ENCODE measurements at regions not wholly inside any gene's neighbourhood (a gene's known extent, or its start where the extent isn't known, plus 50 kb on each side); places are given as distances from the start of the nearest gene placed in this dataset.

DNA sequence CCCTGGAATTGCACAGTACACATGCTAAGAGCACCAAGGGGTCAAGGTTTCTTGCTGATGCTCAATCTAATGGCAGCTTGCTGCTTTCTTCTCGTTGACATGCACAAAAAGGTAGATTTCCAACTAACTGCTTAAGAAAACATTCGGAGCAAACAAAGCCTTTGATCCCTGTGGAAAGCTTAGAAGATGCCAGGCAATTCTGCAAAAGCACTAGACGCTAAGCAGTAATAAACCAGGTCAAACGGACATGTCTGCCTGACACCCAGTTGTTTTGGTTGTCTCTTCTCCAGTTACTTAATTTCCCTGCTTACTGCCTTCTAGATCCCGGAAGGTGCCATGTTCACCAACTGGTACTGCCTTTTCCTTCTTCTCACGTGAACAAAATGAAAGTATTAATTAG, 100.5 kb upstream of the TMCC3 start:
- no peak for DNase-seq
- Mint-ChIP-seq H3K9me3 (no peaks in the 10 kb centered on the region), H3K36me3 (ENCODE audit: low read depth) (no peaks in the 10 kb centered on the region), H3K27me3 (peaks cover 12% of the 10 kb centered on the region), H3K4me3 (no peak overlapping the region), H3K4me1 (ENCODE audit: low read depth) (no peaks in the 10 kb centered on the region), H3K27ac (no peak overlapping the region)

DNA sequence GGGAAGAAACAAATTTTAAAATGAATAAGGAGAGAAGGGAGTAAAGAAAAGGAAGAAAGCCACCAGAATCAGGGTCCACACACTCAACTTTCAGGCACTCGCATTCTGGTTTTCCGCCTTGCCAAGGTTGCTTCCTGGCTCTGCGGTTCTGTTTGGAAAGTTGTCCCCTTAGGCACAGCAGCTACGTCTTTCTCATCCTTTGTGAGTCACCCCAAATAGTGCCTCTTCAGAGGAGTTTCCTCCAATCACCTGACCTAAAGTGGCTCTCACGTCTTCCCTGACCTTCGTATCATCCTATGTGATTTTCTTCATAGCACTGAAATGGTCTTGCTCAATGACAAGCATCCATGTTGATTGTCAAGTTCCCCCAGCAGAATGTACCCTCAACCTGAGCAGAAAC, 99.5 kb upstream of the TMCC3 start:
- no peak for DNase-seq
- H3K4me1 Mint-ChIP-seq (ENCODE audit: low read depth) = no peaks in the 10 kb centered on the region
- no peaks in the 10 kb centered on the region for H3K9me3 Mint-ChIP-seq
- no peaks in the 10 kb centered on the region for H3K36me3 Mint-ChIP-seq (ENCODE audit: low read depth)
- peaks cover 12% of the 10 kb centered on the region for H3K27me3 Mint-ChIP-seq
- H3K4me3 Mint-ChIP-seq = no peak overlapping the region
- no peak overlapping the region for H3K27ac Mint-ChIP-seq

DNA sequence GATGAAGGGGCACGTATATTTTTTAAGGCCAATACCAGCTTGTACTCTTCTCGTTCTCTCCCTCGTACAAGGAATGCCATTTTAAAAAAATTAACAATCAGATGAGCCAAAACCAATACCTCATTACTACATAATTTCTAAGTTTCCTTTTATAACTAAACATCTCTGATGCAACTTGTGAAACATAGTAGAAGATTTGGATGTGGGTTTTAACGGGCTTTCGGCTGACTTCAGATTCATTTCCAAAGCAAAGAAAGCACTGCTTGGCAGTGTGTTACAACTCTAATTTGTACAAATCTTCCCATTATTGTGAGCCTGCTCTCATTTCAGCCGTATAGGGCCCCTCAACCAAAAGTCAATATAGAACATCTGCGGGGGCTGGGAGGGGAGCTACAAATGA, 99.1 kb upstream of the TMCC3 start:
- H3K9me3 Mint-ChIP-seq = no peaks in the 10 kb centered on the region
- no peak overlapping the region for H3K4me3 Mint-ChIP-seq
- H3K36me3 Mint-ChIP-seq (ENCODE audit: low read depth) = no peaks in the 10 kb centered on the region
- no peak for DNase-seq
- H3K4me1 Mint-ChIP-seq (ENCODE audit: low read depth) = no peaks in the 10 kb centered on the region
- peaks cover 12% of the 10 kb centered on the region for H3K27me3 Mint-ChIP-seq
- H3K27ac Mint-ChIP-seq = no peak overlapping the region

DNA sequence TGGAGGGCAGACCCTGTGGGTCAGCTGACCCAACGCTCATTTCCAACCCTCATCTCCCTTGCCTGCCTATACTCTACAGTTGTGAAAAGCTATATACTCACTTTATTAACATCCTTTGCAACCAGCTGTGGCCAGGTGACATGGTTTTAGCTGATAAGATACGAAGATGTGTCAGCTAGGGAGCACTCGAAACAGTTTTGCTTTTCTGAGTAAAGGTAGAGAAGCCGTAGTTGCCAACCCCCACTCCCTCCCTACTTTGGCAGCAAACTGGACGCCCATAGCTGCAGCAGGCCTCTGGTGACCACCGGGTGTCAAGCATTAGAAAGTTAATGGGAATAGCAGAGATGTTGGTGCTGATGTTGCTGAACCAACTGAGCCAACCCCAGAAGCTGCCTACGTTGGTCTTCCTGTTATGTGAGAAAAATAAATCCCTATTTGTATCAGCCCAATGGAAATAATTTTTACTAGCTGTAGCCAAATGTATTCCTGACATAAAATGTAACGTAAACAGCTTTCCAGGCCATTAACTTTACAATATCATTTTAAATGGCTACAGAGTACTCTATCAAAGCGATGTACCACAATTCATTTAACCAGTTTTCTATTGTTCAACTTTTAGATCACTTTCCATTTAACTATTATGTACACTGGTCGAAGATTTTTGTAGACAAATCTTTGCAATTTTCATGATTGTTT, 98.5 kb upstream of the TMCC3 start:
- Mint-ChIP-seq H3K36me3 (ENCODE audit: low read depth) (no peaks in the 10 kb centered on the region), H3K4me3 (no peak overlapping the region), H3K27me3 (peaks cover 12% of the 10 kb centered on the region), H3K4me1 (ENCODE audit: low read depth) (no peaks in the 10 kb centered on the region), H3K27ac (no peak overlapping the region), H3K9me3 (no peaks in the 10 kb centered on the region)
- DNase-seq = no peak

DNA sequence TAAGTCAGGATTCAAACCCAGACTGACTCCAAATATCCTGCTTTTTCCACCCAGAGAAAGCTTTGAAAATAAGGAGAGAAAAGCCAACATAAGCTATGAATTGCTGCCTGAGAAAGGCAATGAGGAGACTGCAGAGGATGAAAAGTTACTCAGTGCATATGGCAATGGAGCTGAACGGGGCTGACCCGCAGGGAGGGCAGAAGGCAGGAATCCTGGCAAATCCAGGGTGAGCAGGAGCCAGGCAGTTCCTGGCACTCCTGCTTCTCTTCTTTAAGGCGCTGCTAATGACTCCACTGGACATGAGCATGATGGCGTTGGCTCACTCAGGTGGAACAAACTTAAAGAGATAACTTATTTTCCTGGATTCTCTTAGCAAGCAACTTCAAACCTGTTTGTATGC, 95.2 kb upstream of the TMCC3 start:
- no peaks in the 10 kb centered on the region for H3K36me3 Mint-ChIP-seq (ENCODE audit: low read depth)
- no peak overlapping the region for H3K27ac Mint-ChIP-seq
- no peaks in the 10 kb centered on the region for H3K9me3 Mint-ChIP-seq
- H3K4me3 Mint-ChIP-seq = no peak overlapping the region
- DNase-seq = no peak
- peaks cover 2% of the 10 kb centered on the region for H3K27me3 Mint-ChIP-seq
- peaks cover 5% of the 10 kb centered on the region for H3K4me1 Mint-ChIP-seq (ENCODE audit: low read depth)

DNA sequence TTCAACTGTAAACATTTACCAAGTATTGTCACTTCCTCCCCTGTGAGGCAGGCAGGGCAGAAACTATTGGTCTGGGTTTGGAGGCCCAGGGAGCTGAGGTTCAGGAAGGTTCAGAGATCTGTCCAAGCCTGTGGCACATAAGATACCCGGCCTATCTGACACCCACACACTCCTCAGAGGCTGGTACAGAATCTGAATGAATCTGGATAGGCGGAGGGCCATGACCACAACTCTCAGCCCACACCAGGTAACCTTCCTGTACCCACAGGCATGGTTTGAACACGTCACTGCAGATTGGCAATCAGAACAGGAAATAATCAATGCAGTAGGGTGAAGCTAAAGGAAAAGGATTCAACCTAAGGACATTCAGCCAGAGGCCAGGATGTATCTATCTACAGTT, 92.8 kb upstream of the TMCC3 start:
- H3K27me3 Mint-ChIP-seq = peaks cover 14% of the 10 kb centered on the region
- no peaks in the 10 kb centered on the region for H3K9me3 Mint-ChIP-seq
- H3K27ac Mint-ChIP-seq = no peak overlapping the region
- no peak overlapping the region for H3K4me3 Mint-ChIP-seq
- peaks cover 5% of the 10 kb centered on the region for H3K4me1 Mint-ChIP-seq (ENCODE audit: low read depth)
- DNase-seq = no peak
- H3K36me3 Mint-ChIP-seq (ENCODE audit: low read depth) = no peaks in the 10 kb centered on the region

DNA sequence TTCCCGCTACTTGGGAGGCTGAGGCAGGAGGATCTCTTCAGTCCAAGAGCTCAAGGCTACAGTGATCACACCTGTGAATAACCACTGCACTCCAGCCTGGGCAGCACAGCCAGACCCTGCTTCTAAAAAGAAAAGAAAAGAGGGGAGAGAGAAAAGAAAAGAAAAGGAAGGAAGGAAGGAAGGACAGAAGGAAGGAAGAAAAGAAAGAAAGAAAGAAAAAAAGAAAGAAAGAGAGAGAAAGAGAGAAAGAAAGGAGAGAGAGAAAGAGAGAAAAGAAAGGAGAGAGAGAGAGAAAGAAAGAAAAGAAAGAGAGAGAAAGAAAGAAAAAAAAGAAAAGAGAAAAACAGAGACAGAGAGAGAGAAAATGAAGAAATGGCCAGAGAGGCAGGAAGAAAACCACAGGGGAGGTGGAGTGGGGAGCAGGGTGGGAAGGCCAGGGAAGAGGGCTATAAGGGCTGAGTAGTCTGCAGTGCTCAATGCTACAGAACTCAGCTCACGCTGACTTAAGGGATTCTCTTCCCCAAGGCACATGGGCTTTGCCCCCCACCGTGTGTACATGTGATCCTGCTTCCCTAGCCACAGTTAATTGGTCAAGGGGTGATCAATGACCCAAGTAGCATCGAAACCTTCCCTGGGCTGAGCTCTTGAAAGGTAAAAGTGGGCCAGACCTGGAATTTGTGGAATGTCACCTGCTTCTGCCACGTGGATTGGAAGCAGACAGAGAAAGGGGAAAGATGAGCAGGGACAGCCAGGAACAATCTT, 90.4 kb upstream of the TMCC3 start:
- Mint-ChIP-seq H3K4me1 (ENCODE audit: low read depth) (peaks cover 5% of the 10 kb centered on the region), H3K9me3 (no peaks in the 10 kb centered on the region), H3K27ac (no peak overlapping the region), H3K27me3 (peaks cover 23% of the 10 kb centered on the region), H3K4me3 (no peak overlapping the region), H3K36me3 (ENCODE audit: low read depth) (no peaks in the 10 kb centered on the region)
- no peak for DNase-seq

DNA sequence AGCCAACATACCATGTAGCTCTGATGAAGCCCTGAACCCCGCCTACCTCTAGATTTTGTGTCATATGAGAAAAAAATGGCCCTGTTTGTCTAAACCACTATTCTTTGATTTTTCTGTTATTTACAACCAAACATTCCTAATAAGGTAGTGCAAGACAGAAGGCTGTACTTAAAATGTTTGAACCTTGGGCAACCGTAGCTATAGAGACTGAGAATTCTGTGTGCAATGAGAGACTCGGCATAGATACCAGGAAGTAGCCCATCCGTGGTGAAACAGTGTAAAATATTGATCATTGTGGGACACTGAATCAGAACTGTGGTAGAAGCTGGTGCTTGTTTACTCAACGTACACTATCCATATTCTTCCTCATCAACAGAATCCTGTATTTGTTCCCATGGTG, 86.5 kb upstream of the TMCC3 start:
- H3K4me3 Mint-ChIP-seq = no peak overlapping the region
- H3K4me1 Mint-ChIP-seq (ENCODE audit: low read depth) = no peaks in the 10 kb centered on the region
- no peaks in the 10 kb centered on the region for H3K9me3 Mint-ChIP-seq
- peaks cover 30% of the 10 kb centered on the region for H3K27me3 Mint-ChIP-seq
- H3K36me3 Mint-ChIP-seq (ENCODE audit: low read depth) = no peaks in the 10 kb centered on the region
- H3K27ac Mint-ChIP-seq = no peak overlapping the region
- DNase-seq = no peak

DNA sequence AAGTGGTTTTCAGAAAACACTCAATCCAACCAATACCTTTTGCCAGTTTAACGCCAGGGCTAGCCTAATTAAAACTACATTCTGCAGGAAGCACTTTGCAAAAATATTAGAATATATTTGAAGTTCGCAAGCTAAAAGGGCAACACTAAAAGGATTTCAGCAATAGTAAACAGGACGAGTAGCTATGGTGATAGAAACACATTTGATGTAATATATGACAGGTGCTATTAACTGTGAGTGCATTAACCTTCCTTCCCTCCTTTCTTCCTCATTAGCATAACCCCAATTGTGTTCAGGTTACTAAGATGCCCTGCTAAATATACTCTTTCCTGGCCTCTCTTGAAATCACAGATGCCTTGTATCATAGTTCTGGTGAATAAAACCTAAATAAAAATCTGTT, 85.6 kb upstream of the TMCC3 start:
- H3K36me3 Mint-ChIP-seq (ENCODE audit: low read depth) = no peaks in the 10 kb centered on the region
- no peaks in the 10 kb centered on the region for H3K9me3 Mint-ChIP-seq
- H3K4me1 Mint-ChIP-seq (ENCODE audit: low read depth) = no peaks in the 10 kb centered on the region
- H3K4me3 Mint-ChIP-seq = no peak overlapping the region
- no peak overlapping the region for H3K27ac Mint-ChIP-seq
- peaks cover 30% of the 10 kb centered on the region for H3K27me3 Mint-ChIP-seq
- no peak for DNase-seq

DNA sequence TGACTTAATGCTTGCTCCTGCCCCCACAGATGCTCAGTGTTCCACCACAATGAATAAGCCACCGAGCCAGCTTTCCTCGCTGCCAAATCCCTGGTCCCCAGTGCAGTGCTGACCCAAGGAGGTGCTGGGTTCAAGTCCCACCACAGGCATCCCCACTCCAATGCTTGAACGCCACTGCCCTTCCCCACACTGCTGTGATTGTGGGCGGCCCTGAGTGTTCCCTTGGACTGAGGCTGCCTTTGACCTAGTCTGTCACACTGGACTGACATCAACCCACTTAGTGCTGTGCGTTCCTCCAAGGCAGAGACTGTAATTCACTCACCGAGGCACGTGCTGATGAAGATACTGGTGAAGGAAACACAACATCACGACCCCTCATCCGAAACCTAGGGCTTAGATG, 83.4 kb upstream of the TMCC3 start:
- H3K27ac Mint-ChIP-seq = no peak overlapping the region
- no peak for DNase-seq
- H3K4me1 Mint-ChIP-seq (ENCODE audit: low read depth) = no peaks in the 10 kb centered on the region
- H3K9me3 Mint-ChIP-seq = no peaks in the 10 kb centered on the region
- H3K4me3 Mint-ChIP-seq = no peak overlapping the region
- H3K36me3 Mint-ChIP-seq (ENCODE audit: low read depth) = no peaks in the 10 kb centered on the region
- H3K27me3 Mint-ChIP-seq = peaks cover 22% of the 10 kb centered on the region

DNA sequence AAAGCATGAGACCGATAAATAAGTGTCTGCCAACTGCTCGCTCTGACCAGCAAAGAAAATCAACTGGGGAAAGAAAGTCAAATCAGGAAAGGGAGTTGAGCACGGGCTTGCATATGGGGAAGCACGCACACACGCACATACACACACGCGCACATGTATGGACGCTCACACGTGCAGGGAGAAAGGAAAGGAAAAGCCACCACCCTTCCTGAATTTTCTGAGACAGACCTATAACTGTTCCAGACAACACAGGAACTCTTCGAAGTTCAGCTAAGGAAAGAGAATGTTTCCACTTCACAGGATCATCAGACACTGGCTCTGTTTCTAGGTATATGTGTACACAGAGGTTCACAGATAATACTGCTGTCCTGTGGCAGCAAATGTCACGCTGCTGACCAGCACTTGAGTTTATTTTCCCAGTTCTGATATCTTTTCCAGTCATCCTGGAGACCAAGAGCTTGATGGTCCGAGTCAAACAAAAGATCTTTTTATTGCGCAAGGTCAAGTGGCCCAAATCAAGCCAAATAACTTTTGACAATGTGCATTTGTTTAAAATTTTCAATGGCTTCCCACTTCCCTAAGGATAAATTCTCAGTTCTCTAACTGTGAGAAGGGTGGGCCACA, 82.1 kb upstream of the TMCC3 start:
- Mint-ChIP-seq H3K27me3 (peaks cover 25% of the 10 kb centered on the region), H3K4me3 (no peak overlapping the region), H3K36me3 (ENCODE audit: low read depth) (no peaks in the 10 kb centered on the region), H3K9me3 (no peaks in the 10 kb centered on the region), H3K27ac (no peak overlapping the region), H3K4me1 (ENCODE audit: low read depth) (no peaks in the 10 kb centered on the region)
- DNase-seq = no peak

DNA sequence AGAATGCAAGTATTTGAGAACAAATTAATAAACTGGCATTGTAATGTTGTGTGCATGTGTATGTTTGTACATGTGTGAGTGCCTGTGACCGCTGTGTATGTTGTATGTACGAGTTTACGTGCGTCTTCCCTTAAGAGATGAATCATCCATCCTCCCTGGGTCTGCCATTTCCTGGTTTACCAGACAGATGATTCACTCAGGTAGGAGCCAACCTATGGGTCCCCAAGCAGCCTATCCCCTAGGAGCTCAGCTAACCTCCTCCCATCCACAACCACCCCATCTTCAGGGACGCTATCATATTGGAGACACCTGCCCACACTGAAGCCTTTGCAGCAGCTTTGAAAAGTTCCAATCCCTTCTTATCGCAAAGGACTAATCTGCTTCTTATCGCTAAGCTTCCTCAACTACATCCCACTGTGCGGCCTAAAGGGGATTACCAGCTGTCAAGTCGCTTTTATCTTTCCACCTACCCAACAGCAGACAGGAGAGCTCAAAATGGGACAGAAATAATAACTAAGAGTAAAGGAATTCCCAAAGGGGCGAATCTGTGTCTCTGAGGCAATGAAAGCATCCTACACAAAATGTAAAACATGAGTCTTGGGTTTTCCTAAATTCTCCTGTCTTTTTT, 81.5 kb upstream of the TMCC3 start:
- peaks cover 21% of the 10 kb centered on the region for H3K27me3 Mint-ChIP-seq
- H3K36me3 Mint-ChIP-seq (ENCODE audit: low read depth) = no peaks in the 10 kb centered on the region
- no peaks in the 10 kb centered on the region for H3K9me3 Mint-ChIP-seq
- H3K27ac Mint-ChIP-seq = no peak overlapping the region
- H3K4me1 Mint-ChIP-seq (ENCODE audit: low read depth) = no peaks in the 10 kb centered on the region
- no peak for DNase-seq
- H3K4me3 Mint-ChIP-seq = no peak overlapping the region

DNA sequence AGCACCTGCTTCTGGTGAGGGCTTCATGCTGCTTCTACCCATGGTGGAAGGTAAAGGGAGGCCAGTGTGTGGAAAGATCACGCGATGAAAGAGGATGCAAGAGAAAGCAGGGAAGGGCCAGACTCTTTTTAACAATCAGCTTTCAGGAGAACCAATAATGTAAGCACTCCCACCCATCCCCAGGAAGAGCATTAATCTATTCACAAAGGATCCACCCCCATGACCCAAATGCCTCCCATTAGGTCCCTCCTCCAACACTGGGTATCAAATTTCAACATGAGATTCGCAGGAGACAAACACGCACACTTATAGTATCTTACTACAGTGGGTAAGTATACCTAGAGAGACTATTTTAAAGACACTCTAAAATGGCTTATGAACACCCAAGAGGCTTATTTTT, 80.5 kb upstream of the TMCC3 start:
- Mint-ChIP-seq H3K4me1 (ENCODE audit: low read depth) (no peaks in the 10 kb centered on the region), H3K27ac (no peak overlapping the region), H3K4me3 (no peak overlapping the region), H3K36me3 (ENCODE audit: low read depth) (no peaks in the 10 kb centered on the region), H3K27me3 (peaks cover 18% of the 10 kb centered on the region), H3K9me3 (no peaks in the 10 kb centered on the region)
- no peak for DNase-seq

DNA sequence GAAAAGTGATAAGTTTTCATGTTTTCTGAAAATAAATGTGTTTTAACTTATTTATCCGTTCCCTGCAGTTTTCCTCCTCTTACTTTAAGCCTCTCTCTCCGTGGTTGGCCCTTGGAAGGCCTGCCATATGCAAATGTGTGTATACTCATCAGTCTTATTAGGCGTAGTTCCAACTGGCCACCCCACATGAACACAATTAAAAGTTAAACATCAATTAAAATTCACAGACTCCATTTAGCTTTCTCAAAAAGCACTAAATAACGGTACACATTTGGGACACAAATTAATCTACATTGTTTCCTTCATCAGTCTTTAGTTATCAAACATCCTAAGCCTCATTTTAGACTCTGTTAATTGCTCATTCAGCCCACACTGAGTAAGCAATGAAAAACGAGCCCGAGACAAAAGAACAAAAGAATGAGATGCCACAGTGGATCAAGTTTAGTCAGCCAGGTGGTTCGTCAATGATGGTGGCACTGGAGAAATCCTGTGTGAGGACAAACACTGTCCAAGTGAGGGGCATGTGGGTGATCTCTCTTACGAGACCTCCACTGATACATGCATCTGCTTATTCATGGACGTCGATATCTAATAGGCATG, 76.0 kb upstream of the TMCC3 start:
- Mint-ChIP-seq H3K27me3 (peaks cover 10% of the 10 kb centered on the region), H3K36me3 (ENCODE audit: low read depth) (no peaks in the 10 kb centered on the region), H3K4me3 (no peak overlapping the region), H3K27ac (no peak overlapping the region), H3K9me3 (no peaks in the 10 kb centered on the region), H3K4me1 (ENCODE audit: low read depth) (no peaks in the 10 kb centered on the region)
- no peak for DNase-seq

All from activated T-cell treated with anti-CD3 and anti-CD28 coated beads, Interleukin-2, amount 50 U/mL, for 24 hours (primary cell).